D721Med (cell line): ENCODE measurements at regions not wholly inside any gene's neighbourhood (a gene's known extent, or its start where the extent isn't known, plus 50 kb on each side); places are given as distances from the start of the nearest gene placed in this dataset.

ENCODE experiments used
- DNase-seq: peaks from one replicate; pipeline ENCODE4 v3.0.0; 2011; ENCODE audit warnings: low spot score; ENCODE audit not compliant: insufficient read length
- FAIRE-seq: peaks from 2 replicates; lab custom pipeline; 2011; peaks lifted over from hg19 to GRCh38; lab: Jason Lieb, UNC
- CTCF ChIP-seq: IDR thresholded peaks from 2 replicates; pipeline ENCODE4 v1.5.1; 2012; ENCODE audit warnings: mild to moderate bottlenecking, control low read depth; ENCODE audit not compliant: insufficient read depth; ENCODE audit errors: missing control alignments

GRCh38 chr1:195085196-195085595 is 1523.0 kb downstream of the KCNT2 start:
- peak; percentile 67 for FAIRE-seq
- DNase-seq: no peak
- no peak for TF ChIP-seq CTCF

GRCh38 chr1:195082183-195082582 is 1526.1 kb downstream of the KCNT2 start:
- FAIRE-seq (no peak), DNase-seq (no peak)
- TF ChIP-seq CTCF: no peak

DNA sequence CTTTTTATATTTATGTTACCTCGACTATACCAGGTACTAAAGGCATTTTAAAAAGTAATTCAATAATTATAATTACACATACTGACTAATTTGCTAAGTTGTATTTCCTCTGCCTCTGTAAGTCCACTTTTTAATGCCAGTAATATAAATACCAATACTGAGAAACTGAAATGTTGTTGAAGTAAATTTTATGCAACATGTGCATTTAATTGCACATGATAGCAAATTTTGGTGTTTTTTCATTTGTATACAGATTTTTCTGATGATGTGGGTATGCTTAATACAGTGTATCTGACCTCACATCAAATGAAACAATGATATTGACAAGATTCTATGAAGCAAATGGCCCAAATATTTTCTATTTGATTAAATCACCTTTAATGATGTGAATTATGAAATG is 1531.6 kb downstream of the KCNT2 start:
- no peak for TF ChIP-seq CTCF
- FAIRE-seq: peak; percentile 56

DNA sequence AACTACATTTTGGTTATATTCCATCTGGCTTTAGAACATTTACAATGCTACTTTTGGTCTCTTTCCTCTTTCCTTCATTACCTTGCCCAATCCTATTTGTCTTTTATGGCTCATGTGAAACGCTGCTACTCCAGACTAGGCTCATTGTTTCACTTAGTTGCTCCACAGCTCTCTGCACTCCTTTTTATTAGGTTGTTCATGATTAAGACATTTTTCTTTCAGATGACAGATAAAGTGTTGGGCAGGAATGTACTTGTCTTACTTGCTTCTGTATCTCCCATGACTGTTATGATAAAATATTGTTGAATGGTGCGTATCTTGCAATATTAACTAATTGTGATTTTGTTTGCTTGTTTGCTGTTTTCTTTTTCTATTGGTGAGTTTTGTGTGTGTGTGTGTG is 1532.3 kb downstream of the KCNT2 start:
- no peak for TF ChIP-seq CTCF
- no peak for DNase-seq
- FAIRE-seq: peak; percentile 71

More for the DNA sequence above, 1531.6 kb downstream of the KCNT2 start:
- no peak for DNase-seq

DNA sequence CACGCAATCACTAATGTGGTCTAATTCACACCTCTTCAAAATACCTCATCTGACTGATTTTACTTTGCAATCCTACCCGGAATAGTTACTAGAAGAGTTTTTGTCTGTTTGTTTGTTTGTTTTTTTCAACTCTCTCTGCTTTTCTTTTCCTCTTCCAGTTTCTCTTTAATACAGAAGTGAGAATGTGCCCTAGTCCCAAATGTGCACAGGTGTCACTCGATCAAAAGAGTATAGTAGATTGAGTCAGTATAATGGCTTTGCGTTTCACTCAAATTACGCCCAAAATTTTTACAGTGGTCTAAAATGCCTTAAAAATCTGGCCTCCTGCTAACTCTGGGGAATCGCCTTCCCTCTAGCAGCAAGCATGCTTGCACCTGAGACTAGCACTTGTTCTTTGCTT is 1536.8 kb downstream of the KCNT2 start:
- peak; percentile 56 for FAIRE-seq
- DNase-seq: no peak
- no peak for TF ChIP-seq CTCF

DNA sequence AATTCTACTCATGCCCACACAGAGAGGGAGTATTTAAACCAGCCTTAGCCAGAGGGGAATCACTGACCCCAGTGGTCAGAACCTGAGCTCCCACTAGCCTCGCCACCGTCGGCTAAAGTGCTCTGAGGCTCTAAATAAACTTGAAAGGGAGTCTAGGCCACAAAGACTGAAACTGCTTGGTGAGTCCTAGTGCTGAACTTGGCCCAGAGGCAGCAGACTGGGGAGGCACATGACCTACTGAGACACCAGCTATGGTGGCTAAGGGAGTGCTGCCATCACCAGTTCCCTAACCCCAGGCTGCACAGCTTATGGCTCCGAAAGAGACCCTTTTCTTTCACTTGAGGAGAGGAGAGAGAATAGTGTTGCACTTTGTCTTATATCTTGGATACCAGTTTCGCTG is 1542.8 kb downstream of the KCNT2 start:
- no peak for FAIRE-seq
- DNase-seq: no peak
- TF ChIP-seq CTCF: no peak

GRCh38 chr1:195064358-195064757 is 1543.9 kb downstream of the KCNT2 start:
- FAIRE-seq: no peak
- no peak for DNase-seq
- no peak for TF ChIP-seq CTCF
